ENCODE measurements at regions not wholly inside any gene's neighbourhood (a gene's known extent, or its start where the extent isn't known, plus 50 kb on each side); places are given as distances from the start of the nearest gene placed in this dataset.

DNA sequence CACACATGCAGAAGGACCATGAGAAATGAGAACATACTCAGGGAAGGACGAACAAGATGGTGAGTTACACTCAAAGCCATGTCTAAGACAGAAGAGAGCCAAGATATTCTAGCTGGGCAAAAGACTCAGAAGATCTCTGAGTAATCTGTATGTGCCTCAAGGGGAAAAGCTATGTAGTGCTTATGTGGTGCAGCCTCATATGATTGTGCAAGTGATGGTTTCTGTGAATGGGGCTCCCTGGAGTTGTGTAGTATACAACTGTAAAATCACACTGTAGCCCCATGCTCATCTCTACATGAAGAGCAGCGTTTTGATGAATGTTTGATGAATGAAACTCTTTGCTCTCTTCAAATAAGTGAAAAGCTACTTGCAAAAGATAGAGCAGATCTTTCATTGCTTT, 57.5 kb downstream of the OSR1 start:
- no peak for DNase-seq (ENCODE audit: low read depth)

- no peak for DNase-seq (ENCODE audit: low read depth)
Measured at GRCh38 chr2:19299522-19299921, 58.9 kb downstream of the OSR1 start.

DNA sequence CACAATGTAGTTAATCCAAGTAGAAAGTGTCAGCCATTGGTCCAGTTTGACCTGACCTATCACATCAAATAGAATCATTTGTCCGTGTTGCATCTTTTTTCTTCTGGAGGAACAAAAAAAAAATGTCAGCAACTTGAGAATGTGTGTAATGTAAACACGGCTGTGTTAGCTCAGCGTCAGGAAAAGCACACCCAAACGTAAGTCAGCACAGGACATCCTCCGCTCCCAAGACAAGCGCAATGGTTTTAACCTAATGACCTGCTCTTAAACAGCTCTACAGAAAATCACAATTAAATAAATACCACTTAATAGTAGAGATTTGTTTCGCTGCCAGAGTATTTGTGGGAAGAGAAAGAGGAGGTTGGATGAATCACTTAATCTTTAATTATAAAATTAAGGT, 59.4 kb downstream of the OSR1 start:
- no peak for DNase-seq (ENCODE audit: low read depth)

GRCh38 chr2:19297716-19298115, 60.7 kb downstream of the OSR1 start:
- DNase-seq (ENCODE audit: low read depth) = no peak

- no peak for DNase-seq (ENCODE audit: low read depth)
Measured at GRCh38 chr2:19295998-19296502, 62.4 kb downstream of the OSR1 start.

DNA sequence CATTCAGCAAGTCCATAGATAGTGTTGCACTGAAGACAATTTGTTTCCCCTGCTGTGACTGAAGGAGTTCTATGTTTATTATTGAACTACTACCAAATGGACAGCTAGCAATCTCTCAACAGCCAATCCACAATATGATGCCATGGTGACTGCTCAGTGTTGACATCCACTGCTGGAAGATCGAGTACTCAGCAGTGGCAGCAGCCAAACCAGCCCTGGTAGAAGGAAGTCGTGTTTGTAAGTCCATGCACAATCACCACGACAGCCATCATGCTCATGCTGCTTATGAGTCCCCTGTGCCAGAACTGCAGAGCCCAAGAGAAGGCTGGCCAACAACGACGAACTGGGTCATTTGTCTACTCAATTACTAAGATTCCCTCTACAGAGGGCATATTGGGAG, 66.4 kb downstream of the OSR1 start:
- no peak for DNase-seq (ENCODE audit: low read depth)

- DNase-seq (ENCODE audit: low read depth) = no peak
Measured at GRCh38 chr2:19288291-19288690, 70.1 kb downstream of the OSR1 start.

DNA sequence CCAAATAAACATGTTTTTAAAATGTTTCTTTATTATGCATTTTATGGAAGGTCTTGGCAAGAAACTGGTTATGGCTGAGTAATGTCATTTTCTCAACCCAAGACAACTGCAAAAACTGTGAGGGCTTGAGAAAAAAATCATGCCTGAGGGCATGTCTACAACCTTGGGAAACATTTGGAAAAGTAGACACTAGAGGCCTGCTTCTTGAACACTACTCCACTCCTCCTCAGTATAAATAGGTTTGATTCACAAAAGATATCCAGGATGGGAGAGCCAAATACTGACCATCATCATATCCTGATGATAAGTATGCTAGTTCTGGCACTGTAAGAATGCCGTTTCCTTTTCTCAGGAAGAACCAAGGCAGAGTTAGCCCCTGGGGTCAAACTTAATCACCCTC, 71.1 kb downstream of the OSR1 start:
- DNase-seq (ENCODE audit: low read depth) = no peak

- no peak for DNase-seq (ENCODE audit: low read depth)
Measured at GRCh38 chr2:19282305-19282704, 76.1 kb downstream of the OSR1 start.

GRCh38 chr2:19274439-19274838, 84.0 kb downstream of the OSR1 start:
- no peak for DNase-seq (ENCODE audit: low read depth)

GRCh38 chr2:19272941-19273470, 85.4 kb downstream of the OSR1 start:
- DNase-seq (ENCODE audit: low read depth) = no peak

GRCh38 chr2:19272039-19272438, 86.4 kb downstream of the OSR1 start:
- DNase-seq (ENCODE audit: low read depth) = no peak

DNA sequence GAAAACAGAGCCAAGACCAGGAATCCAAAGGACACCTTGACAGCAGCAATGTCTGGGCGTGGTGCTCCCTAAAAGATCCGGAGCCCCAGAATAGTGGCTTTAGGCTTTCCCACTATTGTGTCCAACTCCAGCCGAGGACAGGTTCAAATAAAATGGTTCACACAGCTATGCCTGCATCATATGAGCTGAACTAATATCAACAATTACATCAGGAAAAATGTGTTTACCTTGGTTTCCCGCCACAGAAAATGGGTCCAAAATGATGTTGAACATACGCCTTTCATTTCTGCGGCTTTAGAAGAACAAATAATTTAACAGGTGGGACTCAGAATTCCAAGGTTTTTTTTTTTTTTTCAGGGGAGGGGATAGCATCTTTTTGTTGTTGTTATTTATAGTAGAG, 93.6 kb downstream of the OSR1 start:
- no peak for DNase-seq (ENCODE audit: low read depth)

GRCh38 chr2:19262150-19262549, 96.3 kb downstream of the OSR1 start:
- no peak for DNase-seq (ENCODE audit: low read depth)

DNA sequence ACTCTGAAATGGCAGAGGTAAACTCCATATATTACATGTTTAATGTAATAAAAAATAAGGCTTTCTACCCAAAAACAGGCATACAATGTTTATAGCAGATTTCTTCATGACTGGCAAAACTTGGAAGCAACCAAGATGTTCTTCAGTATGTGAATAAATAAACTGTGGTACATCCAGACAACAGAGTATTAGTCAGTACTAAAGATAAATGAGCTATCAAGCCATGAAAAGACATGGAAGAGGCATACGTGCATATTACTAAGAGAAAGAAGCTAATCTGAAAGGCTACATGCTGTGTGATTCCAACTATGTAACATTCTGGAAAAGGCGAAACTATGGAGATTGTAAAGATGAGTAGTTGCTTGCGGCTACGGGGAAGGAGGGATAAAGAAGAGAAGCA, 97.4 kb downstream of the OSR1 start:
- no peak for DNase-seq (ENCODE audit: low read depth)

DNA sequence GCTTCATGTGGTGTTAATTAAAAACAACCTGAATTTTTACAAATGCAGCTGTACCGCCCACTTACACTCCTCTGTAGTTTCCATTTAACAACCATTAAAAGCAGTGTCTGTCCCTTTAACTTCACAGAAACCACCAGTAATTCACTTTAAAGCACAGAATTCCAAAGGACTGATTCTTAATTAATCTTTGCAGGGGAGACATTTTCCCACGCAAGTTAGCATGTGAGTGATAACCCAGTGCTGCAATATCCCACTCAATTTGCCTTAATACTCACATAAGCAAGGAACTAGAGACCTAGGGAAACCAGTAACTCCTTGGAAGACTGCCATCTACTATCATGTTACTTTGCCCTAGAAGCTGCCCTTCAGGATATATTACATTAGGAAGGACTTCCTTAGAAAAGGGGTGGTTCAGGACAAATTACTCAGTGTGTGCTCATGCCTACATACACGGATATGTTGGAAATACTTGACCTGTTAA, 102.3 kb downstream of the OSR1 start:
- no peak for DNase-seq (ENCODE audit: low read depth)

GRCh38 chr2:19255481-19255880, 102.9 kb downstream of the OSR1 start:
- no peak for DNase-seq (ENCODE audit: low read depth)

GRCh38 chr2:19251554-19251953, 106.9 kb downstream of the OSR1 start:
- no peak for DNase-seq (ENCODE audit: low read depth)

DNA sequence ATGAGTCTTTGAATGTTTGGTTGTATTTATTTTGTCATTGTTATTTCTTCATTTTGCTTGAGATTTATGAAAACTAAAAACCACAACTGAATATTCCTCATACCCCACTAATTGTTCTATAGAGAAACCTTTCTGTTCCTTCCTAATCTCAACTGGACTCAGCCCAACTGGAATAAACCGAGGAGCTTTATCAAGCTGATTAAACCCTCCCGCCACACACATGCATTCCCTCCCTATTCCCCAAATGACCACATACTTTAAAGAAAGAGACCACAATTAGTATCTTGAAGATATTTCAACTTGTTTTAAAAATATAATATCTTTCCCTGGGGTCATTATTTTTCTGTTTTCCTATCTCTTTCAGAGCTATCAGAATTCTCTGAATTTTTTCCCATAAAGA, 107.5 kb downstream of the OSR1 start:
- DNase-seq (ENCODE audit: low read depth) = no peak

- DNase-seq (ENCODE audit: low read depth) = no peak
Measured at GRCh38 chr2:19247186-19247585, 111.2 kb downstream of the OSR1 start.

- DNase-seq (ENCODE audit: low read depth) = no peak
Measured at GRCh38 chr2:19246496-19246895, 111.9 kb downstream of the OSR1 start.

- no peak for DNase-seq (ENCODE audit: low read depth)
Measured at GRCh38 chr2:19244460-19245363, 113.7 kb downstream of the OSR1 start.

DNA sequence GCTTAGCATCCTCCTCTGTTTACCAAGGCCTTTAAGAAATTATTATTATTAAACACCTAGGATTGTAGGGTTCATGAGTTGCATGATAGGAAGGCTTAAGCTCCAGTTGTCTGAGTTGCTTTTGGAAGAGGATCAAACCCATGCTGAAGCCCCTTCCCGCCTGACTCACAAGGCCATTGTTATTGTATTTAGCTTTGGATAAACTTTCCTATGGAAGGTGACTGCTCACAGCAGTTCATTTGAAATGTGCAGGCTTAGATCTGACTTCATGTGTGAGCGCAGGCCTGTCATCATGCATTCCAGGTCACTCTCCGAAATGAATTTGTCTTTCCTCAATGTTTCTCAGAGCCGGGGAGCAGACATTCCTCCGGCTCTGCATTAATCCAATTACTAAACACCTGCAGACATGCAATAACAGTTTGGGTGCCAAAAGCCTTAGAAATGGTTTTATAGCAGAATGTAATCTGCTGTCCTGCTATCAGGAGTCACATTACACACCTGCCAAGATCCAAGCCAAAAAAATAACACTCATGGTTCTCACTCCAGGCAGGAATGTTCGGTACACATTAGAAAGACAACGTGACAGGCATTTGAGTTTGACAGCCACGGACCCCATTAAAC, 119.9 kb downstream of the OSR1 start:
- DNase-seq (ENCODE audit: low read depth) = no peak
